ENCODE measurements at regions not wholly inside any gene's neighbourhood (a gene's known extent, or its start where the extent isn't known, plus 50 kb on each side); places are given as distances from the start of the nearest gene placed in this dataset.

DNA sequence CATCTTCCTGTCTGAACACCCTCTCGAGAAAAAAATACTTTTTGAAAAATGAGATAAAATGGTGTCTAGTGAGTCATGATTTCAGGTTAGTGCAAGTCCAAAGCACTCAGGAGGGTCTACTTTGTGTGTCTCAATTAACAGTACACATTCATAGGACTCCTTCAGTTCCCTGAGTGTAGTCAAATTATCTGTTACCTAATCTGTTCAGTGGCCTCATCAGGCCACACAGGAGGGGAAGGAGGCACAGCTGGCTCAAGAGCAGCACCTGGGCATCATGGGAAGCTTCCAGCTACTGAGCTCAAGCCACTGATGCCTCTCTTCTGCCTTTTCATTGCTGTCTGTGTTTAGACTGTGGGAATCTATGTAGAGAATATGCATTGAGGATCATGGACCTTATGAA is 341.4 kb upstream of the SGO1 start:
- no peak overlapping the region for H4K5ac ChIP-seq (ENCODE audit: insufficient read length, low read depth, low read length)
- no peak overlapping the region for H2BK15ac ChIP-seq (ENCODE audit: low read length)
- TF ChIP-seq SRF (IDR thresholded peaks at IDR 0.05; ENCODE audit: low read depth, low read length) = no peak
- TF ChIP-seq, protein P1, sequence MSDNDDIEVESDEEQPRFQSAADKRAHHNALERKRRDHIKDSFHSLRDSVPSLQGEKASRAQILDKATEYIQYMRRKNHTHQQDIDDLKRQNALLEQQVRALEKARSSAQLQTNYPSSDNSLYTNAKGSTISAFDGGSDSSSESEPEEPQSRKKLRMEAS (IDR thresholded peaks at IDR 0.05) = no peak
- no peak for TF ChIP-seq TBP (IDR thresholded peaks at IDR 0.05; ENCODE audit: low read depth, low read length)
- TF ChIP-seq, protein P2, sequence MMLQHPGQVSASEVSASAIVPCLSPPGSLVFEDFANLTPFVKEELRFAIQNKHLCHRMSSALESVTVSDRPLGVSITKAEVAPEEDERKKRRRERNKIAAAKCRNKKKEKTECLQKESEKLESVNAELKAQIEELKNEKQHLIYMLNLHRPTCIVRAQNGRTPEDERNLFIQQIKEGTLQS (IDR thresholded peaks at IDR 0.05; ENCODE audit: insufficient read depth, low read depth, low read length) = no peak
- TF ChIP-seq TAF1 (IDR thresholded peaks at IDR 0.05; ENCODE audit: low read depth, low read length) = no peak
- no peak for TF ChIP-seq TEAD4 (IDR thresholded peaks at IDR 0.05; ENCODE audit: low read depth, low read length)
- TF ChIP-seq, protein P3, sequence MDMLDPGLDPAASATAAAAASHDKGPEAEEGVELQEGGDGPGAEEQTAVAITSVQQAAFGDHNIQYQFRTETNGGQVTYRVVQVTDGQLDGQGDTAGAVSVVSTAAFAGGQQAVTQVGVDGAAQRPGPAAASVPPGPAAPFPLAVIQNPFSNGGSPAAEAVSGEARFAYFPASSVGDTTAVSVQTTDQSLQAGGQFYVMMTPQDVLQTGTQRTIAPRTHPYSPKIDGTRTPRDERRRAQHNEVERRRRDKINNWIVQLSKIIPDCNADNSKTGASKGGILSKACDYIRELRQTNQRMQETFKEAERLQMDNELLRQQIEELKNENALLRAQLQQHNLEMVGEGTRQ (IDR thresholded peaks at IDR 0.05; ENCODE audit: low read length) = no peak
- TF ChIP-seq GABPA (IDR thresholded peaks at IDR 0.05; ENCODE audit: borderline replicate concordance, insufficient read depth, low read length) = no peak
- TF ChIP-seq MAFK (IDR thresholded peaks at IDR 0.05; ENCODE audit: low read depth, low read length) = no peak
- no peak for TF ChIP-seq SP2 (IDR thresholded peaks at IDR 0.05; ENCODE audit: low read length)
- TF ChIP-seq, protein P4, sequence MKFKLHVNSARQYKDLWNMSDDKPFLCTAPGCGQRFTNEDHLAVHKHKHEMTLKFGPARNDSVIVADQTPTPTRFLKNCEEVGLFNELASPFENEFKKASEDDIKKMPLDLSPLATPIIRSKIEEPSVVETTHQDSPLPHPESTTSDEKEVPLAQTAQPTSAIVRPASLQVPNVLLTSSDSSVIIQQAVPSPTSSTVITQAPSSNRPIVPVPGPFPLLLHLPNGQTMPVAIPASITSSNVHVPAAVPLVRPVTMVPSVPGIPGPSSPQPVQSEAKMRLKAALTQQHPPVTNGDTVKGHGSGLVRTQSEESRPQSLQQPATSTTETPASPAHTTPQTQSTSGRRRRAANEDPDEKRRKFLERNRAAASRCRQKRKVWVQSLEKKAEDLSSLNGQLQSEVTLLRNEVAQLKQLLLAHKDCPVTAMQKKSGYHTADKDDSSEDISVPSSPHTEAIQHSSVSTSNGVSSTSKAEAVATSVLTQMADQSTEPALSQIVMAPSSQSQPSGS (IDR thresholded peaks at IDR 0.05; ENCODE audit: low read length) = no peak
- no peak for TF ChIP-seq CEBPB (IDR thresholded peaks at IDR 0.05; ENCODE audit: low read depth, low read length)

More for the DNA sequence above, 341.4 kb upstream of the SGO1 start:
- no peaks in the 10 kb centered on the region for H3K4me1 ChIP-seq (replicated peaks in 1 of 4; ENCODE audit: control insufficient read depth in 3 of 4, insufficient read depth in 4 of 4, low read length in 3 of 4)
- FAIRE-seq (no peak), DNase-seq (ENCODE audit: low read depth in 1 of 2, low spot score in 2 of 2) (no peak)
- no peak overlapping the region for H3K56ac ChIP-seq (replicated peaks; ENCODE audit: insufficient read length, low read depth, low read length)
- no peaks in the 10 kb centered on the region for H3K23me2 ChIP-seq (ENCODE audit: low read depth, low read length)
- no peak overlapping the region for H3K14ac ChIP-seq (ENCODE audit: insufficient read length)
- H3K4me2 ChIP-seq (ENCODE audit: insufficient read depth in 1 of 2, low read depth in 2 of 2, low read length in 2 of 2) = no peak overlapping the region
- H3K79me2 ChIP-seq (ENCODE audit: control insufficient read depth in 1 of 2, insufficient read depth in 2 of 2, low read length in 2 of 2) = no peaks in the 10 kb centered on the region
- no peaks in the 10 kb centered on the region for H3K79me1 ChIP-seq (ENCODE audit: low read depth, low read length)
- H4K91ac ChIP-seq (replicated peaks; ENCODE audit: insufficient read length, low read length) = no peak overlapping the region
- no peak overlapping the region for H3K4me3 ChIP-seq (ENCODE audit: extremely low read depth in 1 of 4, insufficient read depth in 2 of 4, low read depth in 3 of 4, low read length in 4 of 4)
- H3K9ac ChIP-seq (replicated peaks in 1 of 4; ENCODE audit: extremely low read depth in 1 of 4, low read depth in 3 of 4, low read length in 3 of 4) = no peak overlapping the region
- H2BK5ac ChIP-seq (ENCODE audit: low read depth, low read length) = no peak overlapping the region
- no peak overlapping the region for H3K23ac ChIP-seq (ENCODE audit: insufficient read length)
- H3K27ac ChIP-seq (ENCODE audit: low read depth, low read length) = no peak overlapping the region
- H2AK5ac ChIP-seq (ENCODE audit: low read depth, low read length) = no peak overlapping the region
- H4K8ac ChIP-seq (ENCODE audit: extremely low read depth, insufficient read depth, low read length) = no peak overlapping the region
- H2BK120ac ChIP-seq (replicated peaks; ENCODE audit: low read depth, low read length) = no peak overlapping the region
- H3K18ac ChIP-seq (ENCODE audit: extremely low read depth, low read length) = no peak overlapping the region
- no peaks in the 10 kb centered on the region for H4K20me1 ChIP-seq (replicated peaks in 1 of 2; ENCODE audit: control insufficient read depth in 1 of 2, insufficient read depth in 2 of 2, low read length in 2 of 2)
- POLR2A ChIA-PET (ENCODE audit: partially characterized antibody) = no interaction called here
- 88% methylated on average over 1 of the region's 1 CpG; no CpG with 5 or more reads in 1 of the 2 experiments for WGBS, 2 experiments (ENCODE audit: extremely low coverage in 1 of 2, insufficient coverage in 1 of 2, insufficient read length in 1 of 2, insufficient replicate concordance in 2 of 2, low coverage in 1 of 2, low lambda C conversion rate in 2 of 2, missing lambda C conversion rate in 1 of 2)
- no peaks in the 10 kb centered on the region for H3K9me3 ChIP-seq (ENCODE audit: insufficient read depth in 2 of 2, low read depth in 1 of 2, low read length in 1 of 2)
- no peak overlapping the region for H2BK12ac ChIP-seq (ENCODE audit: low read depth, low read length)
- H3K27me3 ChIP-seq (replicated peaks in 1 of 4; ENCODE audit: control insufficient read depth in 3 of 4, extremely low read depth in 1 of 4, insufficient read depth in 3 of 4, low read length in 3 of 4) = no peaks in the 10 kb centered on the region
- H2BK20ac ChIP-seq (ENCODE audit: low read length) = no peak overlapping the region
- peak overlapping the region; percentile 57; the same call in 1 of the 2 replicates for H2AFZ ChIP-seq (ENCODE audit: low read length)
- CTCF ChIA-PET (ENCODE audit: partially characterized antibody) = interaction anchor here (1.2 kb wide), 1 partner anchor 16 kb away, joined by 4 read pairs; no protein-coding TSS in a partner anchor
- no peaks in the 10 kb centered on the region for H3K36me3 ChIP-seq (ENCODE audit: control insufficient read depth in 2 of 4, insufficient read depth in 4 of 4, low read length in 3 of 4)
- no peak overlapping the region for H3K4ac ChIP-seq (replicated peaks; ENCODE audit: insufficient read length, low read depth, low read length)
